GM18498 (cell line): ENCODE measurements at regions not wholly inside any gene's neighbourhood (a gene's known extent, or its start where the extent isn't known, plus 50 kb on each side); places are given as distances from the start of the nearest gene placed in this dataset.

ENCODE experiments used
- ATAC-seq: cut with Tn5 transposase; IDR thresholded peaks from one replicate; pipeline ENCODE4 v1.9.1; 2021; ENCODE audit warnings: mild to moderate bottlenecking, moderate library complexity; ENCODE audit not compliant: unreplicated experiment

DNA sequence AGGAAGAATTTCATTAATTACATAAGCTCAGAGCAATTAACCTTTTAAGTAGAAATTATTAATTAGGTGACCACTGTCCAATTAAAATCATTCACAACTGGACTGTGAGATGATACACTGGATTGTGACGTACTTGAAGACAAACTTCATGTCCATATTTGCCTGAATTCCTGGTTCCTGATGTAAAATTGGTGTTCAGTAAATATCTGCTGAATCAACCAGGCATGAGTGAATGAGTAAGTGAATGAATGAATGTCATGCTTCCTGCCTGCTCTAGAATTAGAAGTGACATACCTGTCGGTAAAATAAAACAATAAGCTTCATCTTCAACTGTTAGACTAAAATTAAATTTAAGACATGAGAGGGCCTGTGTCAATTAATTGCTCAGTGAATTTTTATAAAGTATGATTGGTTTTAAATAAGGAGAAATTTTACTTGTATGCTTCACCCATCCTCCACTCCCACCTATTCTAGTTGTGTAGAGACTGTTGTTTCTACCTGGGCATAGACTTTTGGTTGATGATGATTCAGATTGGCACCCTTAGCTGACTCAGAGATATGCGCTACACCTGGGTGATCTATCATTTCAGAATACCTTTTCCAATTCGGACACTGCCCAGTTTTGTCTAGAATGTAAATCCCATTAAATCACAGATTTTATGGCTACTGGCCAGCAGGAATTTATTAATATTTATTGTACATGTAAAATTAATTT lies 56.9 kb upstream of the PTGS2 start:
- no peak for ATAC-seq

DNA sequence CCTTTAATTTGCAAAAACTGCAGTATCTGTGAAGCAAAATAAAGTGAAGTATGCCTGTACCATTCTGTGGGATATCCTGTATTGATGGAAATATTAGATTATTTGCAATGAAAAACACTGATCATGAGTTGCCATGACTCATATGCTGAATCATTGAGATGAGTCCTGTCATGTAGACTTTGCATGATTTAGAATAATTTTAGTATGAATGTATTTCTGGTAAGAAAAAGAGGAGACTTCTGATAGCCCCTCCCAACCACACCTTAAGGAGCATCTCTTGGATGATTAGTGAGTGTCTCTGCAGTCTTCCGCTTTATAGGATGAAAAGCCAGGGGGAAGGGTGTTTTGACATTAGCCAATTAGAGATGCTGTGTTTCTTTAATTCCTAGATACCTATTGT lies 55.2 kb upstream of the PTGS2 start:
- no peak for ATAC-seq

DNA sequence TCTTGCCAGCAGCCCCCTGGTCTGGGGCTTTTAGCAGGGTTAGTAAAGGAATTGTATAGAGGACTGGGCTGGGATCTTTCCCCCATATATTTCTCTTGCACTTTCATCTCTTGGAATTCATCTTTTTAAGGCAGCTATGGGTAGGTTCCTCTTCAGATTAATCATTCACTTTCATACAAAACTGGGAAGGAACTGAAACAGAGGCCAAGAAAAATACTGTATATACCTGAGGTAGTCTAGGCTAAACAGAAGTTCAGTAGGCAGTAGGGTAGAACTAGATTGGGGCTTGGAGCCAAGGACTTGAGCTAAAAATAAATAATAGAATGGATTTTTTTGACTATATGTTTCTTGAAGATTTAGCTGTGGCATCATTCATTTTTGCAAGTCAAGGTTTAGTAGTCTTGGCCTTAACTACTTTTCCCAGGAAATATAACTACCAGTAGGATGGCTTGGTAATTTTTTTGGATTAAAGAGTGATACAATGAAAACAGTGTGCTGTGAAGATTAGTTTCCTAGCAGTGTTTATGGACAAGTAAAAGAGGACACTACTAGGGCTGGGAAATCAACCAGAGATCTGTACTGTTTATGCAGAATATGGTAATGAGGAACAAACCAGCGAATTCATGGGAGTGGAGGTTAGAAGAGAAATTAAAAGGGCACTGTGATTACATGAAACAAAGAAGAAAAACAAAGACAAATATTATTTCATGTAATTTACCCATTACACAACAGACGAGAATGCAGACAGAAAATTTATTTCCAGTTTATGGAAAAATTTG lies 50.9 kb upstream of the PTGS2 start:
- ATAC-seq, result no peak
